ENCODE measurements at regions not wholly inside any gene's neighbourhood (a gene's known extent, or its start where the extent isn't known, plus 50 kb on each side); places are given as distances from the start of the nearest gene placed in this dataset.
"Not testable (repeated sequence)": the region's sequence is repeated elsewhere in the genome, so short reads cannot be mapped to it uniquely, and the experiment has no call there.

GRCh38 chr2:116141891-116142474 is 1672.5 kb upstream of the DDX18 start:
- DNase-seq: no peak

- no peak for DNase-seq
Measured at GRCh38 chr2:116142644-116143227, 1671.8 kb upstream of the DDX18 start.

- no peak for DNase-seq
Measured at GRCh38 chr2:116145031-116145430, 1669.5 kb upstream of the DDX18 start.

- DNase-seq: no peak
Measured at GRCh38 chr2:116148361-116148760, 1666.1 kb upstream of the DDX18 start.

- DNase-seq: no peak
Measured at GRCh38 chr2:116153729-116154128, 1660.8 kb upstream of the DDX18 start.

- no peak for DNase-seq
Measured at GRCh38 chr2:116160657-116161056, 1653.8 kb upstream of the DDX18 start.

GRCh38 chr2:116162395-116162794 is 1652.1 kb upstream of the DDX18 start:
- DNase-seq: no peak

- no peak for DNase-seq
Measured at GRCh38 chr2:116167107-116167506, 1647.4 kb upstream of the DDX18 start.

GRCh38 chr2:116180072-116180471 is 1634.4 kb upstream of the DDX18 start:
- no peak for DNase-seq

GRCh38 chr2:116190684-116191083 is 1623.8 kb upstream of the DDX18 start:
- not testable (repeated sequence) for DNase-seq

GRCh38 chr2:116200086-116200485 is 1614.4 kb upstream of the DDX18 start:
- no peak for DNase-seq

GRCh38 chr2:116211719-116212118 is 1602.8 kb upstream of the DDX18 start:
- no peak for DNase-seq

GRCh38 chr2:116222793-116223192 is 1591.7 kb upstream of the DDX18 start:
- no peak for DNase-seq

GRCh38 chr2:116223912-116224311 is 1590.6 kb upstream of the DDX18 start:
- no peak for DNase-seq

GRCh38 chr2:116224610-116225009 is 1589.9 kb upstream of the DDX18 start:
- DNase-seq: no peak

- DNase-seq: no peak
Measured at GRCh38 chr2:116238511-116238910, 1576.0 kb upstream of the DDX18 start.

- DNase-seq: no peak
Measured at GRCh38 chr2:116250376-116250775, 1564.1 kb upstream of the DDX18 start.

GRCh38 chr2:116264872-116265271 is 1549.6 kb upstream of the DDX18 start:
- DNase-seq: no peak

- no peak for DNase-seq
Measured at GRCh38 chr2:116269040-116269439, 1545.5 kb upstream of the DDX18 start.

- DNase-seq: no peak
Measured at GRCh38 chr2:116304328-116304727, 1510.2 kb upstream of the DDX18 start.

- DNase-seq: no peak
Measured at GRCh38 chr2:116317111-116317510, 1497.4 kb upstream of the DDX18 start.

GRCh38 chr2:116318551-116318950 is 1495.9 kb upstream of the DDX18 start:
- DNase-seq: not testable (repeated sequence)

- no peak for DNase-seq
Measured at GRCh38 chr2:116319001-116319400, 1495.5 kb upstream of the DDX18 start.

- no peak for DNase-seq
Measured at GRCh38 chr2:116319935-116320334, 1494.6 kb upstream of the DDX18 start.

GRCh38 chr2:116329280-116329679 is 1485.2 kb upstream of the DDX18 start:
- no peak for DNase-seq
